ENCODE measurements at regions not wholly inside any gene's neighbourhood (a gene's known extent, or its start where the extent isn't known, plus 50 kb on each side); places are given as distances from the start of the nearest gene placed in this dataset.

DNA sequence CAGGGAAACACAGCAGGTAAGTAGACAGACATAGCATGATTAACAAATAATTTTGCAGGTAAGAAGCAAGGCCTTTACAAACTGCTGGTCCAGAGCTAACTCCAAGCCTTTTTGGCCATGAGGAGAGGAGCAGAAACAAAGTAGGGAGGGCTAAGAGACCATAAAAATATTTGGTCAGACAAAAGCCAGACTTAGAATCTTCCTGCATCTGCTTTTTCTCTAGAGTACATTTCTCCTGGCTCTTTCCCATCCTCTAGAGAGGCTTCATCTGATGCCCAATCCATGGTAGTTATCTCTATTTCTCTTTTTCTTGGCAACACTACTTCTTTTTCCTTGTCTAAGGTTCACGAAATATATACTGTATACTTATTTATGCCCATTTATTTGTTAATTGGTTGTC, 577.1 kb downstream of the PIK3C3 start:
- H3K9me3 ChIP-seq, result no peaks in the 10 kb centered on the region
- no peaks in the 10 kb centered on the region for H3K27me3 ChIP-seq
- TF ChIP-seq, protein P1, sequence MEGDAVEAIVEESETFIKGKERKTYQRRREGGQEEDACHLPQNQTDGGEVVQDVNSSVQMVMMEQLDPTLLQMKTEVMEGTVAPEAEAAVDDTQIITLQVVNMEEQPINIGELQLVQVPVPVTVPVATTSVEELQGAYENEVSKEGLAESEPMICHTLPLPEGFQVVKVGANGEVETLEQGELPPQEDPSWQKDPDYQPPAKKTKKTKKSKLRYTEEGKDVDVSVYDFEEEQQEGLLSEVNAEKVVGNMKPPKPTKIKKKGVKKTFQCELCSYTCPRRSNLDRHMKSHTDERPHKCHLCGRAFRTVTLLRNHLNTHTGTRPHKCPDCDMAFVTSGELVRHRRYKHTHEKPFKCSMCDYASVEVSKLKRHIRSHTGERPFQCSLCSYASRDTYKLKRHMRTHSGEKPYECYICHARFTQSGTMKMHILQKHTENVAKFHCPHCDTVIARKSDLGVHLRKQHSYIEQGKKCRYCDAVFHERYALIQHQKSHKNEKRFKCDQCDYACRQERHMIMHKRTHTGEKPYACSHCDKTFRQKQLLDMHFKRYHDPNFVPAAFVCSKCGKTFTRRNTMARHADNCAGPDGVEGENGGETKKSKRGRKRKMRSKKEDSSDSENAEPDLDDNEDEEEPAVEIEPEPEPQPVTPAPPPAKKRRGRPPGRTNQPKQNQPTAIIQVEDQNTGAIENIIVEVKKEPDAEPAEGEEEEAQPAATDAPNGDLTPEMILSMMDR (IDR thresholded peaks at IDR 0.05; ENCODE audit: low read depth, low read length), result no peak
- H3K36me3 ChIP-seq, result no peaks in the 10 kb centered on the region
- no peak overlapping the region for H3K4me3 ChIP-seq (ENCODE audit: low read depth, low read length)
- no peak for DNase-seq
- peaks cover 10% of the 10 kb centered on the region; the same call in 1 of the 2 replicates for H3K4me1 ChIP-seq

DNA sequence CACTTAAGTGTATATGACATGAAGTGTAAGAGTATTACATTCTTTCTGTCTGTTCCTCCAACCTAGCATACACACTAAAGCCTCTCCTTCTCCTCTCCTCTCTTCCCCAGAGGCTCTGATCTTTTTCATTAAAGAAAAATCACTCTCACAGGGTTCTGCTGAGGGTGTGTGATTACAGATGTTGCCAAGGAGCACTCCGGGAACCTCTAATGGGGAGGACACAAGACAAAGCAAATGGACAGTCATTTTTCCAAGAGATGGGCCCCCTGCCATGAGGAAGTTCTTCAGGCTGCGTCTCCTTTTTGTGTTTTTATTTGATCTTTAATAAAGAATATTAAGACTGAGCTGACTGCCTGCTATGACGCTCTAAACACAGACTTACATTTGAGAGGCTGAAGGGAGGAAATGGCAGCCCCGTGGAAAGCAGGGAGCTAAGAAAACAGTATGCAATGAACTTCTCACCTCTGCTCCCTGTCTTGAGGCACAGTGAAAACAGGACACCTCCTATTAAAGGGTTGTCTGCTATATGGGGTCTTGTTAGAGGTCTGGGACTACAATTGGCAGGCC, 578.1 kb downstream of the PIK3C3 start:
- Histone ChIP-seq H3K27me3 (no peaks in the 10 kb centered on the region), H3K4me3 (ENCODE audit: low read depth, low read length) (no peak overlapping the region), H3K4me1 (peaks cover 10% of the 10 kb centered on the region; the same call in 1 of the 2 replicates), H3K36me3 (no peaks in the 10 kb centered on the region), H3K9me3 (no peaks in the 10 kb centered on the region)
- no peak for DNase-seq
- TF ChIP-seq, protein P1 (IDR thresholded peaks at IDR 0.05; ENCODE audit: low read depth, low read length), result no peak

DNA sequence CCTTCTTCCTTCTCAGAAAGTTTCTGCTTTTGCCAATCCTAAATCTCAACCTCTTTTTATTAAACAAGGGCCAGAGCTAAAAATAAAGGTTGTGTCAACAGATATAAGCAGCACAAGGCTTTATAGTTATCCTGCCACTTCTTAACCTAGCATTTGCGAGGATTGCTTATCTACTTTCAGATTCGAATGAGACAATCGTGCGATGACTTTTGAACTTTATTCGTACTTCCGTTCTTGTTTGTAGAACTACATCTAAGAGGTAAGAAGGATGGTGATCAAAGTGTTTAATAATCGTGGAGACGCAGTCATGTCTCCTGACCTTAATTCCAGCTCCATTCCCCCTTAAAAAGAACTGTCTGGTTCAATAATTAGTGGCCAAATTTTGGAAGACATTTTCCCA, 578.6 kb downstream of the PIK3C3 start:
- no peaks in the 10 kb centered on the region for H3K27me3 ChIP-seq
- peaks cover 10% of the 10 kb centered on the region; the same call in 1 of the 2 replicates for H3K4me1 ChIP-seq
- no peak for DNase-seq
- H3K4me3 ChIP-seq (ENCODE audit: low read depth, low read length), result no peak overlapping the region
- no peaks in the 10 kb centered on the region for H3K36me3 ChIP-seq
- TF ChIP-seq, protein P1 (IDR thresholded peaks at IDR 0.05; ENCODE audit: low read depth, low read length), result no peak
- H3K9me3 ChIP-seq, result no peaks in the 10 kb centered on the region

DNA sequence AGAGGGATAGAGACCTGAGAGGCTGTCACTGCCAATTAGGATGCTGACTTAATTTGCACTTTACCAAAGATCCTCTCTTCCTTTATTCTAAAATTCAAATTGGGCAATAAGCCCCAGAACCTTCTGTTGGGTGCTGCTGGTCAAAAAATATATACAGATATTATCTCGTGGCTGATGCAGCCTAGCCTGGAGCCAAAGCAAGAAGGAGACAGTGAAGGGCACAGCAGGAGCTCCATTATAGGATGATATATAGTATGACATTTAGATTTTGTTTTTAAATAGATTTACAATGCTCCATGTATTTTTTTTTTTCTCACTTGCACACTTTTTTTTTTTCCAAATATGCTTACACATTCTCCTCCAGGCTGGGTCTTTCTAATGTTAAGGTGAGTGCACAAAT, 579.3 kb downstream of the PIK3C3 start:
- peak; percentile 11 for DNase-seq
- Histone ChIP-seq H3K4me1 (peaks cover 10% of the 10 kb centered on the region; the same call in 1 of the 2 replicates), H3K9me3 (no peaks in the 10 kb centered on the region), H3K4me3 (ENCODE audit: low read depth, low read length) (no peak overlapping the region), H3K36me3 (no peaks in the 10 kb centered on the region), H3K27me3 (no peaks in the 10 kb centered on the region)
- TF ChIP-seq, protein P1 (IDR thresholded peaks at IDR 0.05; ENCODE audit: low read depth, low read length), result no peak

DNA sequence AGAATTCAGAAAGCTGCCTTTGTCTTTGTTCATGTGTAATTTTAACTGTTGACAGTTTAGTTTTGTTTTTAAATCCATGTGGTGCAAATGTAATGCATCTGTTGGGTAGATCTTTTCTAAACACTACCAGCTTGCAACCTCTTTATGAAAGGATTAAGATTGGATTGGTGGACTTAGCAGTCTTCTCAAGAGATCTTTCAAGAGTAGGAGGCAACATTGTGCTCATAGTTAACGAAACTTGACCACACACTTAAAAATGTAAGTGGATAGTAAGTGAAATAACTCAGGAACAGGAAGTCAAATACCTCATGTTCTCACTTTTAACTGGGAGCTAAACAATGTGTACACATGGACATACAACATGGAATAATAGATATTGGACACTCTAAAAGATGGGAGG, 579.0 kb downstream of the RIT2 start:
- no peak for DNase-seq
- H3K27me3 ChIP-seq, result no peaks in the 10 kb centered on the region

DNA sequence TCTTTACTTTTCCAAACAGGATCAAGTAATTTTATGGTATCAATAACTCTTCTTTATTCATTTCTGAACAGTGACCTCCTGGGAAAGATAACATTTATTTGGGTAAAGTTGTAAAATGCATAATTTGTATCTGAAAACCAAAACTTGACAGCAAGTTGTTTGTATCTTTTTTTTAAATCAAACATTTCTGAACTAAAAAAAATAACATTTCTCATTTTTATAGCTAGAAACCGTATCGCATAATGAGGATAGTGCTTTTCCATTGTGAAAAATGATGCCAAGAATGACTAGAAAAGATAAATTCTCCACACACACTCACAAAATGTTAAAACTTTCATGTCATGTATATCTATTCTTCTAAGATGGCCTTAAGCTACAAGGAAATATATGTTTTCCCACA, 578.2 kb downstream of the RIT2 start:
- H3K4me1 ChIP-seq, result peaks cover 10% of the 10 kb centered on the region; the same call in 1 of the 2 replicates
- no peaks in the 10 kb centered on the region for H3K9me3 ChIP-seq
- H3K27me3 ChIP-seq, result no peaks in the 10 kb centered on the region
- no peak overlapping the region for H3K4me3 ChIP-seq (ENCODE audit: low read depth, low read length)
- TF ChIP-seq, protein P1 (IDR thresholded peaks at IDR 0.05; ENCODE audit: low read depth, low read length), result no peak
- H3K36me3 ChIP-seq, result no peaks in the 10 kb centered on the region
- DNase-seq, result no peak

More for the DNA sequence above, 579.0 kb downstream of the RIT2 start:
- Histone ChIP-seq H3K4me3 (ENCODE audit: low read depth, low read length) (no peak overlapping the region), H3K4me1 (peaks cover 10% of the 10 kb centered on the region; the same call in 1 of the 2 replicates), H3K36me3 (no peaks in the 10 kb centered on the region), H3K9me3 (no peaks in the 10 kb centered on the region)
- TF ChIP-seq, protein P1 (IDR thresholded peaks at IDR 0.05; ENCODE audit: low read depth, low read length), result no peak

All from BE2C (cell line).